ENCODE measurements at regions not wholly inside any gene's neighbourhood (a gene's known extent, or its start where the extent isn't known, plus 50 kb on each side); places are given as distances from the start of the nearest gene placed in this dataset.
A peak's percentile ranks its signal among the peaks of the same experiment; 100 is the strongest.

DNA sequence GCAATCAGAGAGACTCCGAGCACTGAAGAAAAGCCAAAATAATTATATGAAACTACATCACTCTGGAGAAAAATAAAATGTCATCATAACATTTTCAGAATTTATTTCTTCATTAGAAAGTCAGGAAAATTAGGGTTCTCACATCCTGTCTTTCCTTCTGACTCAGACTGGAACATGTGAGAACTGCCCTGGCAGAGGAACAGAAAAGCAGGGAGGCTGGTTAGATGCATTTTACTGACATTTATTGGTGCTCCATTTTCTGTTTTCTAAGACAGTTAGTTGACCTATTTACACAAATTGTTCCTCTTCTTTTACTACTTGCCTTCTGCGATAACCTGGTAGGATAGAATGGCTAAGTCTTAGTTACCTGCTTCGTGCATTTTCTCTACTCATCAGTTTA is 58.6 kb upstream of the ANK3 start:
- no peaks in the 10 kb centered on the region for H3K36me3 ChIP-seq
- intact Hi-C loops (cut with DNase I; ENCODE audit: low total_unique reads), result no loop called here
- TF ChIP-seq, protein P1, sequence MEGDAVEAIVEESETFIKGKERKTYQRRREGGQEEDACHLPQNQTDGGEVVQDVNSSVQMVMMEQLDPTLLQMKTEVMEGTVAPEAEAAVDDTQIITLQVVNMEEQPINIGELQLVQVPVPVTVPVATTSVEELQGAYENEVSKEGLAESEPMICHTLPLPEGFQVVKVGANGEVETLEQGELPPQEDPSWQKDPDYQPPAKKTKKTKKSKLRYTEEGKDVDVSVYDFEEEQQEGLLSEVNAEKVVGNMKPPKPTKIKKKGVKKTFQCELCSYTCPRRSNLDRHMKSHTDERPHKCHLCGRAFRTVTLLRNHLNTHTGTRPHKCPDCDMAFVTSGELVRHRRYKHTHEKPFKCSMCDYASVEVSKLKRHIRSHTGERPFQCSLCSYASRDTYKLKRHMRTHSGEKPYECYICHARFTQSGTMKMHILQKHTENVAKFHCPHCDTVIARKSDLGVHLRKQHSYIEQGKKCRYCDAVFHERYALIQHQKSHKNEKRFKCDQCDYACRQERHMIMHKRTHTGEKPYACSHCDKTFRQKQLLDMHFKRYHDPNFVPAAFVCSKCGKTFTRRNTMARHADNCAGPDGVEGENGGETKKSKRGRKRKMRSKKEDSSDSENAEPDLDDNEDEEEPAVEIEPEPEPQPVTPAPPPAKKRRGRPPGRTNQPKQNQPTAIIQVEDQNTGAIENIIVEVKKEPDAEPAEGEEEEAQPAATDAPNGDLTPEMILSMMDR (IDR thresholded peaks at IDR 0.05), result no peak
- TF ChIP-seq POLR2A (IDR thresholded peaks at IDR 0.05), result no peak
- no peak for DNase-seq
- H3K27me3 ChIP-seq, result no peaks in the 10 kb centered on the region
- H3K9me3 ChIP-seq, result no peaks in the 10 kb centered on the region
- H3K27ac ChIP-seq, result no peak overlapping the region
- H3K4me1 ChIP-seq, result no peaks in the 10 kb centered on the region
- no peak overlapping the region for H3K4me3 ChIP-seq

GRCh38 chr10:60446851-60447250 is 57.2 kb upstream of the ANK3 start:
- Histone ChIP-seq H3K4me1 (no peaks in the 10 kb centered on the region), H3K27me3 (no peaks in the 10 kb centered on the region), H3K9me3 (no peaks in the 10 kb centered on the region), H3K4me3 (no peak overlapping the region), H3K27ac (no peak overlapping the region), H3K36me3 (no peaks in the 10 kb centered on the region)
- TF ChIP-seq, protein P1 (IDR thresholded peaks at IDR 0.05), result no peak
- TF ChIP-seq POLR2A (IDR thresholded peaks at IDR 0.05), result no peak
- intact Hi-C loops (cut with DNase I; ENCODE audit: low total_unique reads), result no loop called here
- no peak for DNase-seq

DNA sequence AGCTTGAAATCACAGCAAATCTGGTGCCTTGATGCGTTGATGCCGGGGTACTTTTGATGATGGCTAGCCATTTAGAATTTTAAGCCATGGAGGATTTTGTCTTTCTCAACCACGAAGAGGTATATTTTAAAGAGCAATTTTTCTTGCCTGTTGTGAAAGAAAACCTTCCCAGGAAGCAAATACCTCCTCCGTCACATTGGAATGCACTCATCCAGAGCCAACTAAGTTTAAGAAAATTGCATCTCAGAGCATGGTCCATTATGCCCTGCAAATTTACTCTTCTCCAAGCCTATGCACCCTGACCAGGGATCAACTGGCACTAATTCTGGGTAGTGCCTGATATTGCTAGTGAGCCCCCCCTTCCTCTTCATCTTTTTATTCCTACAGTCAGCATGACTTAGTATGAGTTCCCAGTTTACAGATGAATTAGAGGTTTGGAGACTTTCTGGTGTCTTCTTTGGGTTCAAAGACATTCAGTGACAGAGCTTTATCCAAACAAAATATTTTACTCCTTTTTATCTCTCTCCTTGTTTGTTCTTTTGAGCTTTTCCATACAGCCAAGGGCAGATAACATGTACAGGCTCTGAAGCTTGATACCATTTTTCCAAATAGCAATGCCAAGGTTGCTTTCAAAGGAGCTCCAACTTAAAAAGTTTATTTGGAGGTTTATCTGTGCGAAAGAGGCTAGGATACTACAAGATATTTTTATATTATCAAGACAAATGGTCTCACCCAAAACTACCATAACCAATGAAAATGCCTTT is 56.6 kb upstream of the ANK3 start:
- Histone ChIP-seq H3K9me3 (no peaks in the 10 kb centered on the region), H3K36me3 (no peaks in the 10 kb centered on the region), H3K4me3 (no peak overlapping the region), H3K27me3 (no peaks in the 10 kb centered on the region), H3K4me1 (no peaks in the 10 kb centered on the region), H3K27ac (no peak overlapping the region)
- DNase-seq, result no peak
- TF ChIP-seq, protein P1 (IDR thresholded peaks at IDR 0.05), result no peak
- no peak for TF ChIP-seq POLR2A (IDR thresholded peaks at IDR 0.05)
- intact Hi-C loops (cut with DNase I; ENCODE audit: low total_unique reads), result no loop called here

DNA sequence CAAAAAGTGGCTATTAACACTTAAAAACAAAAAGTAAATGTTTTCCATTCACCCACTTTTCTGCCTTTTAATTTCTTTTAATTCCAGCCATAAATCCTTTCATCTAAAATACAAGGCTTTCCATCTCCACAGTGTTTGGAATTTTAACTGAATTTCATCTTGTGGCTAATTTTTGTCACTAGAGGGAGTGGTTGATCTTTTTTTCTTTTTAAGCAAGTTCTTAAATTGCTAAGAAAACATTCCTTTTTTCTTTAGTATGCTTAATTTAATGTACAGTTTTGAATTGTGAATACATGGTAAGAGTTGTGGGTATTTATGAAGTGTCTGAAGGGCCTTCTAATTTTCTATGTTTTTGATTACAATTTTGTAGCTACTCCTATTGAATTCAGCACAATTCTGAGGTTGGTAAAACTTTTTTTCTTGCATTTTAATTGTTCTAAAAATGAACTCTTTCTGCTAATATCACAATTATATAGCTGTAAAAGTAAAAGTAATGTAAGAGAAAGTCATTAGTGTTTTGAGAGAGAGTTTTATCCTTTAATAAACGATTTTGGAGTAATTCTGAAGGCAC is 54.9 kb upstream of the ANK3 start:
- Histone ChIP-seq H3K27ac (no peak overlapping the region), H3K4me3 (no peak overlapping the region), H3K27me3 (no peaks in the 10 kb centered on the region), H3K36me3 (no peaks in the 10 kb centered on the region), H3K4me1 (no peaks in the 10 kb centered on the region), H3K9me3 (no peaks in the 10 kb centered on the region)
- intact Hi-C loops (cut with DNase I; ENCODE audit: low total_unique reads), result no loop called here
- no peak for DNase-seq
- no peak for TF ChIP-seq POLR2A (IDR thresholded peaks at IDR 0.05)
- TF ChIP-seq, protein P1 (IDR thresholded peaks at IDR 0.05), result peak; percentile 35 to 49 (median 38)

- Histone ChIP-seq H3K27me3 (no peaks in the 10 kb centered on the region), H3K4me1 (no peaks in the 10 kb centered on the region), H3K27ac (no peak overlapping the region), H3K4me3 (no peak overlapping the region), H3K9me3 (no peaks in the 10 kb centered on the region), H3K36me3 (no peaks in the 10 kb centered on the region)
- TF ChIP-seq POLR2A (IDR thresholded peaks at IDR 0.05), result no peak
- TF ChIP-seq, protein P1 (IDR thresholded peaks at IDR 0.05), result no peak
- no peak for DNase-seq
- intact Hi-C loops (cut with DNase I; ENCODE audit: low total_unique reads), result no loop called here
Measured at GRCh38 chr10:60443346-60443745, 53.7 kb upstream of the ANK3 start.
